ENCODE measurements at regions not wholly inside any gene's neighbourhood (a gene's known extent, or its start where the extent isn't known, plus 50 kb on each side); places are given as distances from the start of the nearest gene placed in this dataset.

DNA sequence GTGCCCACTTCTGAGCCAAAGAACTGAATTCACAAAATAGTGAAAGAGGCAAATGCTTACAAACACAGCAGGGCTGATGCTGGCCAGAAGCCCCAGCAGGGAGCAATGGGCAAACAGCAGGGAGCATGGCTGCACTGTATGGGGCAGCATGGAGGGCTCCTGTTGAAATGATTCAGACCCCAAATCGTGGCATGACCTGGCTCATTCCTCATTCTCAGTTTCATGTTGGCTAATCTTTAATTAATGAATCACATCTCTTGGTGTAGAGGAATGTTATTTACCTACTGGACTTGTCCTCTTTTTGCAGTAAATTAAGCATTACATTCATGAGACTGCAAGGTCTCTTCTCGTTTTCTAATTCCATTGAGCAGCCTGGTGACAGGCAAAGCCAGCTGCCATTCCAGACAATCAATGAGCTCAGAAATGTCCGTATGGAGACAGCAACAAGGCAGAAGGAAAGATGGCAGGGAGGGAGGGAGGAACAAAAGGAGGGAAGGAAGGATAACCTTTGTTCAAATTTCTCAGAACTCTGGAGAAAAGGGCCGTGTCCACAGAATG, 84.9 kb upstream of the ST8SIA3 start:
- no peak overlapping the region for H3K4me3 Mint-ChIP-seq
- intact Hi-C loops (cut with micrococcal nuclease): no loop called here
- no peaks in the 10 kb centered on the region for H3K36me3 Mint-ChIP-seq (ENCODE audit: low read depth)
- H3K4me1 Mint-ChIP-seq (ENCODE audit: low read depth): no peaks in the 10 kb centered on the region
- no peaks in the 10 kb centered on the region for H3K27me3 Mint-ChIP-seq
- no peak overlapping the region for H3K27ac Mint-ChIP-seq
- no peaks in the 10 kb centered on the region for H3K9me3 Mint-ChIP-seq

DNA sequence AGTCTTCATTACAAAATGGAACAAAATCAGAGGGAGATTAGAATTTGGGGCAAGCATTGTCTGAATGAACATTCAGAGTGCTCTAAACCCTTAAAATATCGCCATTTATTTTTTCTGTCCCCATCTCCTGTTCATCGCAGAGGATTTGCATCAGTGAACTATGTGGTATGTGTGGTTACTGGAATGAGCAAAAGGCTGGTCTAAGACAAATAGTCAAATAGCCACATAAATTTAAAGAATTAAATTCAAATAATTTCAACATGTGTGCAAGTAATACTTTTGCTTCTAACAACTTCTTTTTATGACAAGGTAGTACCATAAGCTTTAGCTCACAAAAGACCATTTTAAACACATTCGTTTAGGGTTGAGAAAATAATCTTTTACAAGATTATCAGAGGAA, 82.6 kb upstream of the ST8SIA3 start:
- Mint-ChIP-seq H3K27ac (no peak overlapping the region), H3K36me3 (ENCODE audit: low read depth) (no peaks in the 10 kb centered on the region), H3K27me3 (no peaks in the 10 kb centered on the region), H3K9me3 (no peaks in the 10 kb centered on the region), H3K4me3 (no peak overlapping the region), H3K4me1 (ENCODE audit: low read depth) (no peaks in the 10 kb centered on the region)
- intact Hi-C loops (cut with micrococcal nuclease): no loop called here

DNA sequence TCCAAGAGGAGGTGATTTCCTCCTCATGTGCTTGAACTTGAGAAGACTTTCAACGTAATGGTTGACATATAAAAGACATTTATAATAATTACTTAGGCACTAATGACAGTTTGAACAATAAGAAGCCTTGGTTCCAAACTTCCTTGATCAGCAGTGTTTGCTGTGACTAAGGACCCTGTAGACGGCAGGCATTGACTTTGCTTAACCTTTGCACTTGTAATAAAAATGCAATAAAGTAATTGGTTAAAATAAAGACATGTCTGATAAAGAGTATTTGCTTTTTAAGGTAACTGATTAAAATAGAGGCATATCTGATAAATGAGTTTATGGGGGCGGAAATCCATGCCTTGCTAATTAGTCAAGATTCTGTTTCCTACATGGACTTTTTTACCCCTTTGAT, 82.2 kb upstream of the ST8SIA3 start:
- intact Hi-C loops (cut with micrococcal nuclease): no loop called here
- Mint-ChIP-seq H3K27ac (no peak overlapping the region), H3K27me3 (no peaks in the 10 kb centered on the region), H3K4me3 (no peak overlapping the region), H3K4me1 (ENCODE audit: low read depth) (no peaks in the 10 kb centered on the region), H3K36me3 (ENCODE audit: low read depth) (no peaks in the 10 kb centered on the region), H3K9me3 (no peaks in the 10 kb centered on the region)

DNA sequence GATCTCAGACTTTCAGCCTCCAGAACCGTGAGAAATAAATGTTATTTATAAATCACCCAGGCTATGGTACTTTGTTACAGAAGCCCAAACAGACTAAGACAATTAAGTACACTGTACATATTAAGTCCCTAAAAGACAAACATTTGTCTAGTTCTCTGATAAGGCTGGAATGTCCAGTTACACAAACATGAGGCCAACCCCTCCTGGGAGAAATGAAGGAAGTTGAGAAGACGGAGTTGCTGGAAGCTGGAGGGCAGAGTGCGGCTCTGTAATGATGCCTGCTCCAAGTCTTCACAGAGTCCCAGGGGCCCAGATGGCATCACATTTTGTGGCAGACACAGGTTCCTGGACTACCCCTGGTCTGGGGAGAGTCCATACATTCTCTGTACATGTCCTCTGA, 79.2 kb upstream of the ST8SIA3 start:
- no peaks in the 10 kb centered on the region for H3K27me3 Mint-ChIP-seq
- H3K9me3 Mint-ChIP-seq: no peaks in the 10 kb centered on the region
- H3K36me3 Mint-ChIP-seq (ENCODE audit: low read depth): no peaks in the 10 kb centered on the region
- H3K27ac Mint-ChIP-seq: no peak overlapping the region
- intact Hi-C loops (cut with micrococcal nuclease): no loop called here
- no peak overlapping the region for H3K4me3 Mint-ChIP-seq
- H3K4me1 Mint-ChIP-seq (ENCODE audit: low read depth): no peaks in the 10 kb centered on the region

DNA sequence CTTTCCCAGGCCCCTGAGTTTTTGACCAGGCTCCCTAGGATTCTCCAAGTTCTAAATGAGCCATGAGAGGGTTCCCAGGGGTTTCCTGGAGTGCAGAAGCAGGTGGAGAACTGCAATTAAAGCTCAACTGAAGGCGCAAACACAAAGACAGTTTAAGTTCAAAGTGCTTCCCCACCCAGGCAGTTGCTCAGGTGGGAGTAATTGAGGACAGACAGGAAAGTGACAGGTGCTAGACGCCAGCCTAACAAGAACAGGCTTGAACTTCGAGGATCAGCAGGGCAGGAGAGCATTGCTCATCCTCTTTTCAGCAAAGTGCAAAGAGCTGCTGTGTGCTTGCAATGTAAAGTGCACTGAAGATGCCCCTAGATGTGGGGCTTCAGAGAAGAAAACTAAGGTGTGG, 77.2 kb upstream of the ST8SIA3 start:
- H3K4me3 Mint-ChIP-seq: no peak overlapping the region
- H3K27me3 Mint-ChIP-seq: no peaks in the 10 kb centered on the region
- H3K27ac Mint-ChIP-seq: no peak overlapping the region
- no peaks in the 10 kb centered on the region for H3K4me1 Mint-ChIP-seq (ENCODE audit: low read depth)
- no peaks in the 10 kb centered on the region for H3K36me3 Mint-ChIP-seq (ENCODE audit: low read depth)
- no peaks in the 10 kb centered on the region for H3K9me3 Mint-ChIP-seq
- intact Hi-C loops (cut with micrococcal nuclease): no loop called here

DNA sequence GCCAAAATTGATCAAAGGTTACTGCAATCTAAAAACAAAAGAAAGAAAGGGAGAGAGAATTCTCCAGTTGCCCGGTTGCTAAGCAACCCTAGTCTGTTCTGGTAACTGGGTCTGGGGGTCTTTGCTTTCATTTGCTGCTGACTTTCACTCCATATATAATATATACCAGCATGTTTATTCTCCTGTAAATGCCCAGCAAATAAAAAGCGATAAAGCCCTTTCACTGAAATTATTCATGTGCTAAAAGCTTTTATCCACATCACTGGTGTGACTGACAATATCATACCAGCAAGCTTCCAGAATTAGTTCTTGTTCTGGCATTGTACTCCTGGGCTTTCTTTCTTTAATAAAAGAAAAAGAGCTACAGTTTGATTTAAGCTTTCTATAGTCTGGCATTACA, 75.5 kb upstream of the ST8SIA3 start:
- intact Hi-C loops (cut with micrococcal nuclease): no loop called here
- no peak overlapping the region for H3K27ac Mint-ChIP-seq
- H3K4me1 Mint-ChIP-seq (ENCODE audit: low read depth): no peaks in the 10 kb centered on the region
- no peaks in the 10 kb centered on the region for H3K27me3 Mint-ChIP-seq
- H3K36me3 Mint-ChIP-seq (ENCODE audit: low read depth): no peaks in the 10 kb centered on the region
- H3K9me3 Mint-ChIP-seq: no peaks in the 10 kb centered on the region
- no peak overlapping the region for H3K4me3 Mint-ChIP-seq

DNA sequence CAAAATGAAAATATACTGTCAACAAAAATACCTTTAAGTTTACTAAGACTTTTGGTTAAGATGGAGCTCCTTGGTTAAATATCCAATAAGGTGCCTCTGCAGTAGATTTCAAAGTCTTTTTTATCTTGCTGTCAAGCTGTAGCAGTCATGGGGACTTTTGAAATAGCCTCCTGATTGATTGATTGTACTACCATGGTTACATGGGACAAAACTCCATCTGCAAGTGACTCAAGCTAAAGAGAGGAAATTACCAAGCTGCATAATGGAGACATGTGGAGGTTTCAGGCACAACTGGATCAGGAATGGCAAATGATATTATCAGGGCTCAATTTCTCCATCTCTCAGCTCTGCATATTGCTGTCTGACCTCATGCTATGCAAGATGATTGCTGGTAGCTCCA, 73.4 kb upstream of the ST8SIA3 start:
- H3K4me3 Mint-ChIP-seq: no peak overlapping the region

DNA sequence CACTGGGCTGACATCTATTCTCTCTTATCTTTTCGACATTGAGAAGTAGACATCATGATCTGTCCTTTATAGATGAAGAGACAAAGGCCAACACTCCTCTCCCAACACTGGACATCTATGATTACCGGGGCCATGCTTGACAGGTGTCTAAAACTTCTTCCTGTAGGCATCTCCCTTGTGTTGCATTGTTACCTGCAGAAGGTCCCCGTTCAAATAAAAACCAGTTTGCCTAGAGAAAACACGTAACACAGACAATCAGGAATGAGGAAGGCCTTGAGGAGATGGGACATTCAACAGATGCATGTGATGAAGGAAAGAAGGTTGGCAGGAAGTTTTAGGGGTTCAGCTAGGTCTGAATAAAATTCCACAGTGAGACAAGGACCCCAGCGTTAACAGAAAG, 70.8 kb upstream of the ST8SIA3 start:
- Mint-ChIP-seq H3K27me3 (no peaks in the 10 kb centered on the region), H3K27ac (no peak overlapping the region), H3K4me3 (no peak overlapping the region), H3K9me3 (no peaks in the 10 kb centered on the region), H3K36me3 (ENCODE audit: low read depth) (no peaks in the 10 kb centered on the region), H3K4me1 (ENCODE audit: low read depth) (no peaks in the 10 kb centered on the region)
- intact Hi-C loops (cut with micrococcal nuclease): no loop called here

More for the DNA sequence above, 73.4 kb upstream of the ST8SIA3 start:
- Mint-ChIP-seq H3K36me3 (ENCODE audit: low read depth) (no peaks in the 10 kb centered on the region), H3K4me1 (ENCODE audit: low read depth) (no peaks in the 10 kb centered on the region), H3K9me3 (no peaks in the 10 kb centered on the region), H3K27me3 (no peaks in the 10 kb centered on the region), H3K27ac (no peak overlapping the region)
- intact Hi-C loops (cut with micrococcal nuclease): no loop called here

DNA sequence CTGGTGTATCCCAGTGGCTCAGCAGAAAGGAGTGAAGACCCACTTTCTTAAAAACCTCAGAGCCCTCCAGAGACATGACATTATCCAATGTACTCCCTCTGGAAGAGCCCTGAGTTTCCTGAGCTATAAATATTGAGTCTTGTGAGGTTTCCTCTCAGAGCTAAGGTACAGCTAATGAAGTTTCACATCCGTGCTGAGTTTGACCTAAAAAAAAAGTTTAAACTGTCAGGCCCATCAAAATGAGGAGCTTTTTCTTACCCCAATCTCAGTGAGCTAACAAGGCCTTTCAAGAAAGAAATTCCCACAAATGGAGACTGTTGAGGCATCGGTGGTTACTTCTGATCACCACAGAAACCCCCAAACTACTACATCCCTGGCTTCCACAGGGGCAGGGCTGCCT, 65.4 kb upstream of the ST8SIA3 start:
- Mint-ChIP-seq H3K4me1 (ENCODE audit: low read depth) (no peaks in the 10 kb centered on the region), H3K4me3 (no peak overlapping the region), H3K27me3 (no peaks in the 10 kb centered on the region), H3K9me3 (peaks cover 23% of the 10 kb centered on the region), H3K27ac (no peak overlapping the region), H3K36me3 (ENCODE audit: low read depth) (no peaks in the 10 kb centered on the region)
- intact Hi-C loops (cut with micrococcal nuclease): no loop called here

DNA sequence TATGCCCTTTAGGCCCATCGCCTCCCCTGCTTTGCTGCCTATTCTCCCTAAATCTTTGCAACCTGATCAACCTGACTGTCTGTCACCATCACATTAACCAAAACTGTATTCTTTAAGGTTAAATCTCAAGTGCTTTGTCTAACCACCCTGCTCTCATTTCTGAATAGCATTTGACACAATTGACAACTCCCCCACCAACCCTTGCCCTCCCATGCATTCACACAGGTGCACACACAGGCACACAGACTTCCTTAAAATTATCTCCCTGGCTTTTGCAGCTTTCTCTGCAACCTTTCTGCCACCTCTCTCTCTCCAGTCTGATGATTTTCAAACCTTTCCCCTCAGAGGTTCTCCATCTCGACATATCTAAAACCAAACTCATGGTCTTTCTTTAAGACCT, 64.6 kb upstream of the ST8SIA3 start:
- Mint-ChIP-seq H3K27me3 (no peaks in the 10 kb centered on the region), H3K9me3 (peaks cover 23% of the 10 kb centered on the region), H3K27ac (no peak overlapping the region), H3K4me3 (no peak overlapping the region), H3K36me3 (ENCODE audit: low read depth) (no peaks in the 10 kb centered on the region), H3K4me1 (ENCODE audit: low read depth) (no peaks in the 10 kb centered on the region)
- intact Hi-C loops (cut with micrococcal nuclease): no loop called here

DNA sequence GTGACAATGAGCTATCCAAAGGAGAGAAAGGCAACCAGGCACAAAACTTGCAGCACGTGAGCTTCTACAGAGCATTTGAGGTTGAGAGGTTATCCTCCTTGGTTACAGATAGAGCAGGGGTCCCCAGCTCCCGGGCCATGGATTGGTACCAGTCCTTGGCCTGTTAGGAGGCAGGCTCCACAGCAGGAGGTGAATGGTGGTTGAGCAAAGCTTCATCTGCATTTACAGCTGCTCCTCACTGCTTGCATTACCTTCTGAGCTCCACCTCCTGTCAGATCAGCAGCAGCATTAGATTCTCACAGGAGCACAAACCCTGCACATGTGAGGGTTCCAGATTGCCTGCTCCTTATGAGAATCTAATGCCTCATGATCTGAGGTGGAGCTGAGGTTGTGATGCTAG, 57.8 kb upstream of the ST8SIA3 start:
- Mint-ChIP-seq H3K4me1 (ENCODE audit: low read depth) (no peaks in the 10 kb centered on the region), H3K4me3 (no peak overlapping the region), H3K27ac (no peak overlapping the region), H3K27me3 (peaks cover 2% of the 10 kb centered on the region), H3K9me3 (peaks cover 3% of the 10 kb centered on the region), H3K36me3 (ENCODE audit: low read depth) (no peaks in the 10 kb centered on the region)
- intact Hi-C loops (cut with micrococcal nuclease): no loop called here

DNA sequence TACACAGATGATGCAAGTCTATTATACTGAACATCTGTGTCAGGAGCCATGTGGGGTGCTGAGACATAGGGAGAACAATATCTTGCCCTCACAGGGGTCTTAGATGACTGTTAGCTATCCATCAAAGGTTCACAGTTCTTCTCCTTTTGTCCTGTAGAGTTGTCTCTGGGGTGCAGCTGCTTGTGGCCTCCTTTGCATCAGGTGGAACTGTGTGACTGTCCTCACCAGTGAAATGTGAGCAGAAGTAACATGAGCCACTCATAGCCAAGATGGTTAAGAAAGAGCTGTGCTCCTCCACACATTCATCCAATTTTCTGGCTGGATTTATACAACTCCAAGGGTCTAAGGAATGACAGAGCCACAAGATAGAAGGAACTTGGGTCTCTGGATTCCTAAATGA, 56.0 kb upstream of the ST8SIA3 start:
- intact Hi-C loops (cut with micrococcal nuclease): no loop called here

DNA sequence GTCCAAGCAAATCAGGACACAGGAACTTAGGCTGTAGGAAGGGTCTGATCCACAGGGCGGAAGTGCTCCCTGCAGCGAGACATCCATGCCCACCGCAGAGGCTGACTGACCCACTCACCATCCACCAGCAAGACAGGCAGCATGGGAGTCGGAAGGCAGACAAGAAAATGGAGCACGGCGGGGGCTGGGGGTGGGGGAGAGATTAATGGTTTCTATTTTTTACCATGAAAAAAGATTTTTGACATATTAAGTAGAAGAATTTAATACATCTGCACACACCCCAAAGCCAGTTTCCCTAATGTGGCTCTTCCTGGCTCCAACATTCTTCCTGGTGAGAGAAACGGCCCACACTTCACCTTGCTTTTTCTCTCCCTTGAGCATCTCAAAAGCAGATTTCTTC, 55.1 kb upstream of the ST8SIA3 start:
- H3K36me3 Mint-ChIP-seq (ENCODE audit: low read depth): no peaks in the 10 kb centered on the region
- peaks cover 4% of the 10 kb centered on the region for H3K27me3 Mint-ChIP-seq
- no peaks in the 10 kb centered on the region for H3K9me3 Mint-ChIP-seq
- intact Hi-C loops (cut with micrococcal nuclease): no loop called here
- H3K4me1 Mint-ChIP-seq (ENCODE audit: low read depth): no peaks in the 10 kb centered on the region
- H3K27ac Mint-ChIP-seq: no peak overlapping the region
- no peak overlapping the region for H3K4me3 Mint-ChIP-seq

More for the DNA sequence above, 56.0 kb upstream of the ST8SIA3 start:
- Mint-ChIP-seq H3K9me3 (no peaks in the 10 kb centered on the region), H3K27me3 (peaks cover 2% of the 10 kb centered on the region), H3K36me3 (ENCODE audit: low read depth) (no peaks in the 10 kb centered on the region), H3K4me3 (no peak overlapping the region), H3K4me1 (ENCODE audit: low read depth) (no peaks in the 10 kb centered on the region), H3K27ac (no peak overlapping the region)

DNA sequence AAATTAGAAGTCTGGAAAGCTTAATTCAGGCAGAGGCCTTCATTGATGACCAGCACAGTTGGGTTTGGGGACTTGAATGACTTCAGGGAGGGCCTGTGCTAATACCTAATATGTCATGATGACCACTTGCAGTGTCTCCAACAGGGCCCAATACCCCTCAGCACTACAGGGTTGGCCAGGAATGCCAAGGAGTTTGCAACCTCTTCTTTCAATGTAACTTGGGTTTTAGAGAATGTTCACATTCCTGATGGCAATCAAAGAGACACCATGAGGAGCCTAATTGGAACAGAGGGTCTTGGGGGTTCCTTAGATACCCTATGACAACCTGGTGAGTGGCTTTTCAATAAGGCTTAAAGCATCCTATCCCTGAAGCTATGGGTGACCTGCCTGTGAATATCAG, 52.4 kb upstream of the ST8SIA3 start:
- intact Hi-C loops (cut with micrococcal nuclease): no loop called here

More for the DNA sequence above, 52.4 kb upstream of the ST8SIA3 start:
- Mint-ChIP-seq H3K36me3 (ENCODE audit: low read depth) (no peaks in the 10 kb centered on the region), H3K27me3 (peaks cover 4% of the 10 kb centered on the region), H3K4me1 (ENCODE audit: low read depth) (no peaks in the 10 kb centered on the region), H3K4me3 (no peak overlapping the region), H3K27ac (no peak overlapping the region), H3K9me3 (no peaks in the 10 kb centered on the region)

All from dendritic cell treated with granulocyte-macrophage colony-stimulating factor and Interleukin-4, amounts not matched to agents 40 ng/mL and 50 ng/mL, for 4 days (primary cell).